ENCODE measurements at regions not wholly inside any gene's neighbourhood (a gene's known extent, or its start where the extent isn't known, plus 50 kb on each side); places are given as distances from the start of the nearest gene placed in this dataset.

GRCh38 chr2:238654479-238655197 is 193.2 kb upstream of the TWIST2 start:
- Histone ChIP-seq H3K4me3 (no peak overlapping the region), H3K27ac (no peak overlapping the region), H3K27me3 (no peaks in the 10 kb centered on the region), H3K9me3 (no peaks in the 10 kb centered on the region), H3K4me1 (no peaks in the 10 kb centered on the region), H3K36me3 (no peaks in the 10 kb centered on the region)
- TF ChIP-seq POLR2A (IDR thresholded peaks at IDR 0.05): no peak
- TF ChIP-seq CTCF (IDR thresholded peaks at IDR 0.05): no peak
- intact Hi-C loops (cut with DNase I; ENCODE audit: low total_unique reads): no loop called here
- no peak for DNase-seq

- TF ChIP-seq CTCF (IDR thresholded peaks at IDR 0.05) (no peak), POLR2A (IDR thresholded peaks at IDR 0.05) (no peak)
- Histone ChIP-seq H3K27me3 (no peaks in the 10 kb centered on the region), H3K27ac (no peak overlapping the region), H3K4me1 (no peaks in the 10 kb centered on the region), H3K36me3 (no peaks in the 10 kb centered on the region), H3K4me3 (no peak overlapping the region), H3K9me3 (no peaks in the 10 kb centered on the region)
- intact Hi-C loops (cut with DNase I; ENCODE audit: low total_unique reads): no loop called here
- DNase-seq: no peak
These were observed 192.6 kb upstream of the TWIST2 start for GRCh38 chr2:238655198-238655860.

DNA sequence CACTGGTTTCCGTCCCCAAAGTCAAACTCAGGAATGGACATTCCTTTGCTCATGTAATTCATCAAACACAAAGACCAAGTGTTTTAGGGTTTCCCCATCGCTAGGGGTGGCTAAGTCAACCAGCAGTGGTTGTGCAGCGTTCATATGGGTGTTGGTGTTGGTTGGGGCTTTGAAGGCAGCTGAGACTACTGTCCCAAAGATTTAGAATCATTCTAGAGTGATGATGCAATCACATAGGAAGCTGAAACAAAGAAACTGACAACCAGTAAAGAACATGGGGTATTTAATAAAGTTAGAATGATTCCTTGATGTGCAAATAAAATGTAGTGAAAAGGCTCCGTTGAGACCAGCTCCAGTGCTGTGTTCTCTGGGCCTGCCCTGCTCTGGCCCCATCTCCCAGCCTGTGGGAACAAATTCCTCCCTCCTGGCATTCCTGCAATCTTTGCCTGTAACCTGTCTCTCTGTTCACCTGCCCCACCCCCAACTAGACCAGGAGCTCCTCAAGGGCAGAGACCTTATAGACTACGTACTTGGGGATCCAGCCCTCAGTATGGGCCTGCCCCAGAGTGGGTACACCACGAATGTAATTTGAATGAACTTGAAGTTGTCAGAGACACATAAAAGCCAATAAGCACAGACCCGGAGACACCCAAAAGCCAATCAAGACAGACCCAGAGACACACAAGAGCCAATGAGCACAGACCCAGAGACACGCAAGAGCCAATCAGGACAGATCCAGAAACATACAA is 191.7 kb upstream of the TWIST2 start:
- Histone ChIP-seq H3K36me3 (no peaks in the 10 kb centered on the region), H3K9me3 (no peaks in the 10 kb centered on the region), H3K4me3 (no peak overlapping the region), H3K4me1 (no peaks in the 10 kb centered on the region), H3K27me3 (no peaks in the 10 kb centered on the region), H3K27ac (no peak overlapping the region)
- intact Hi-C loops (cut with DNase I; ENCODE audit: low total_unique reads): no loop called here
- DNase-seq: no peak
- TF ChIP-seq POLR2A (IDR thresholded peaks at IDR 0.05) (no peak), CTCF (IDR thresholded peaks at IDR 0.05) (no peak)

GRCh38 chr2:238657132-238658053 is 190.5 kb upstream of the TWIST2 start:
- intact Hi-C loops (cut with DNase I; ENCODE audit: low total_unique reads): no loop called here

More at GRCh38 chr2:238657132-238658053, 190.5 kb upstream of the TWIST2 start:
- TF ChIP-seq POLR2A (IDR thresholded peaks at IDR 0.05): no peak
- TF ChIP-seq CTCF (IDR thresholded peaks at IDR 0.05): no peak
- H3K27ac ChIP-seq: no peak overlapping the region
- no peaks in the 10 kb centered on the region for H3K36me3 ChIP-seq
- DNase-seq: no peak
- H3K27me3 ChIP-seq: no peaks in the 10 kb centered on the region
- H3K9me3 ChIP-seq: no peaks in the 10 kb centered on the region
- H3K4me3 ChIP-seq: no peak overlapping the region
- no peaks in the 10 kb centered on the region for H3K4me1 ChIP-seq

Data from uterus (tissue), 3 donors.